DND-41 (cell line): ENCODE measurements at regions not wholly inside any gene's neighbourhood (a gene's known extent, or its start where the extent isn't known, plus 50 kb on each side); places are given as distances from the start of the nearest gene placed in this dataset.

Source experiments
- CTCF ChIP-seq: IDR thresholded peaks from 2 replicates; pipeline ENCODE4 v1.5.1; 2012; ENCODE audit warnings: borderline replicate concordance, low read length, moderate library complexity, mild to moderate bottlenecking; ENCODE audit not compliant: poor library complexity, severe bottlenecking; ENCODE audit errors: extremely low read depth
- EZH2 ChIP-seq: IDR thresholded peaks from 3 replicates; pipeline ENCODE4 v1.6.1; 2012; ENCODE audit warnings: borderline replicate concordance, low read depth, mild to moderate bottlenecking, moderate library complexity, low read length, inconsistent platforms; ENCODE audit not compliant: severe bottlenecking

GRCh38 chr16:74183601-74184360 is 112.8 kb upstream of the PSMD7 start:
- TF ChIP-seq CTCF = no peak
- TF ChIP-seq EZH2 = no peak
